Cardiac muscle cell (in vitro differentiated cells and primary cell): ENCODE measurements at regions not wholly inside any gene's neighbourhood (a gene's known extent, or its start where the extent isn't known, plus 50 kb on each side); places are given as distances from the start of the nearest gene placed in this dataset.
A peak's percentile ranks its signal among the peaks of the same experiment; 100 is the strongest.
"Not testable (repeated sequence)": the region's sequence is repeated elsewhere in the genome, so short reads cannot be mapped to it uniquely, and the experiment has no call there.

ENCODE experiments used
- DNase-seq, 2 donors: peaks; one replicate each; pipeline versions ENCODE4 v3.0.0 to v3.0.0-alpha.2; 2010 to 2017; ENCODE audit warnings: low read depth in 1 of 2, low spot score in 1 of 2
- H3K27ac ChIP-seq: fragments of 200-600 bp; sonication (generic); 2 replicates; pipeline ENCODE4 v1.5.1; 2016
- H3K27me3 ChIP-seq: fragments of 200-600 bp; sonication (generic); 2 replicates; pipeline ENCODE4 v1.6.0; 2016; ENCODE audit warnings: control low read depth
- H3K36me3 ChIP-seq: fragments of 200-600 bp; sonication (generic); 2 replicates; pipeline ENCODE4 v1.5.1; 2016; ENCODE audit warnings: control low read depth
- H3K4me1 ChIP-seq: fragments of 200-600 bp; sonication (generic); 2 replicates; pipeline ENCODE4 v1.8.1; 2017; ENCODE audit warnings: low read depth, mild to moderate bottlenecking, mixed run types
- H3K4me3 ChIP-seq: fragments of 200-600 bp; sonication (generic); 2 replicates; pipeline ENCODE4 v1.5.1; 2016; ENCODE audit warnings: mild to moderate bottlenecking
- H3K9me3 ChIP-seq: fragments of 200-600 bp; sonication (generic); 2 replicates; pipeline ENCODE4 v1.5.1; 2017; ENCODE audit warnings: low read depth, mild to moderate bottlenecking, control low read depth
- CTCF ChIP-seq: IDR thresholded peaks from 2 replicates; pipeline ENCODE4 v1.5.1; 2012; ENCODE audit warnings: low read depth, mild to moderate bottlenecking, low read length

- no peaks in the 10 kb centered on the region for H3K4me1 ChIP-seq
- no peaks in the 10 kb centered on the region for H3K27me3 ChIP-seq
- H3K4me3 ChIP-seq = no peak overlapping the region
- TF ChIP-seq CTCF = peak; percentile 16
- peak in 1 of 2 donors; percentile 5 for DNase-seq
- no peak overlapping the region for H3K27ac ChIP-seq
- H3K36me3 ChIP-seq = no peaks in the 10 kb centered on the region
- H3K9me3 ChIP-seq = no peaks in the 10 kb centered on the region
These were observed 1093.1 kb downstream of the MRPL39 start for GRCh38 chr21:24514081-24514733.

- no peaks in the 10 kb centered on the region for H3K4me1 ChIP-seq
- H3K36me3 ChIP-seq = no peaks in the 10 kb centered on the region
- DNase-seq = no peak
- no peaks in the 10 kb centered on the region for H3K27me3 ChIP-seq
- H3K4me3 ChIP-seq = no peak overlapping the region
- H3K27ac ChIP-seq = no peak overlapping the region
- no peaks in the 10 kb centered on the region for H3K9me3 ChIP-seq
- no peak for TF ChIP-seq CTCF
These were observed 1098.2 kb downstream of the MRPL39 start for GRCh38 chr21:24509131-24509530.

- no peaks in the 10 kb centered on the region for H3K36me3 ChIP-seq
- DNase-seq = no peak
- no peak for TF ChIP-seq CTCF
- no peak overlapping the region for H3K4me3 ChIP-seq
- H3K4me1 ChIP-seq = no peaks in the 10 kb centered on the region
- no peaks in the 10 kb centered on the region for H3K9me3 ChIP-seq
- H3K27ac ChIP-seq = no peak overlapping the region
- no peaks in the 10 kb centered on the region for H3K27me3 ChIP-seq
These were observed 1120.3 kb downstream of the MRPL39 start for GRCh38 chr21:24486973-24487372.

GRCh38 chr21:24483361-24483760, 1123.9 kb downstream of the MRPL39 start:
- not testable (repeated sequence) for H3K27me3 ChIP-seq, H3K36me3 ChIP-seq, H3K4me1 ChIP-seq, H3K9me3 ChIP-seq, H3K4me3 ChIP-seq, DNase-seq, H3K27ac ChIP-seq

GRCh38 chr21:24470852-24471251, 1136.4 kb downstream of the MRPL39 start:
- TF ChIP-seq CTCF = no peak
- H3K4me3 ChIP-seq = no peak overlapping the region
- H3K9me3 ChIP-seq = no peaks in the 10 kb centered on the region
- DNase-seq = no peak
- no peaks in the 10 kb centered on the region for H3K36me3 ChIP-seq
- H3K4me1 ChIP-seq = no peaks in the 10 kb centered on the region
- no peak overlapping the region for H3K27ac ChIP-seq
- no peaks in the 10 kb centered on the region for H3K27me3 ChIP-seq

- DNase-seq = no peak
- Histone ChIP-seq H3K27ac (no peak overlapping the region), H3K4me1 (peaks cover 3% of the 10 kb centered on the region), H3K4me3 (no peak overlapping the region), H3K9me3 (no peaks in the 10 kb centered on the region), H3K27me3 (no peaks in the 10 kb centered on the region), H3K36me3 (no peaks in the 10 kb centered on the region)
- TF ChIP-seq CTCF = no peak
These were observed 1150.9 kb downstream of the MRPL39 start for GRCh38 chr21:24456358-24456757.
